ENCODE measurements at regions not wholly inside any gene's neighbourhood (a gene's known extent, or its start where the extent isn't known, plus 50 kb on each side); places are given as distances from the start of the nearest gene placed in this dataset.

DNA sequence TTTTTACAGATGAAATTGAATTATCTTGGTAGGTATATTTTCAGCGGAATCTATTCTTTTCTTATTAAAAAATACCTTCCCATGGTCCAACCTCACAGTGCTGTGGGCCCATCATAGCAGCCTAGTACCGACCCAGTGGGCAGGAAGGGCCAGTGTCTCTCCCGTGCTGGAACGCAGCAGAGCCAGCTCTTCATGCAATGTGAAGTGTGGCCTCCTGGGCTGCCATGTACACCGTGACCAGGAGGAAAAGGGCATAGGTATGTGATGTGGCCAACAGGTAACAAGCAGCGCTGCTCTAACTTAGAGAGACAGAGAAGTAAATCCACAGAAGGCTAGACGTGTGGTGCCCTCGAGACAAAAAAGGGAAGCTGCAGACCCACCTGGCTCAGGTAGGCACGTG lies 221.1 kb upstream of the SALL3 start:
- H3K4me3 ChIP-seq (ENCODE audit: low read length): no peak overlapping the region
- H3K79me2 ChIP-seq (replicated peaks; ENCODE audit: insufficient read depth, low read length): no peaks in the 10 kb centered on the region
- H3K9ac ChIP-seq (ENCODE audit: low read length): no peak overlapping the region
- no peaks in the 10 kb centered on the region for H3K36me3 ChIP-seq (ENCODE audit: insufficient read depth, low read length)
- H3K4me2 ChIP-seq (ENCODE audit: low read length): no peak overlapping the region
- no peaks in the 10 kb centered on the region for H4K20me1 ChIP-seq (ENCODE audit: insufficient read depth)
- TF ChIP-seq TAF1 (IDR thresholded peaks at IDR 0.05; ENCODE audit: low read depth): no peak
- TF ChIP-seq EZH2 (IDR thresholded peaks at IDR 0.05; ENCODE audit: borderline replicate concordance, insufficient read depth, low read length, poor library complexity, severe bottlenecking): no peak
- TF ChIP-seq, protein P1, sequence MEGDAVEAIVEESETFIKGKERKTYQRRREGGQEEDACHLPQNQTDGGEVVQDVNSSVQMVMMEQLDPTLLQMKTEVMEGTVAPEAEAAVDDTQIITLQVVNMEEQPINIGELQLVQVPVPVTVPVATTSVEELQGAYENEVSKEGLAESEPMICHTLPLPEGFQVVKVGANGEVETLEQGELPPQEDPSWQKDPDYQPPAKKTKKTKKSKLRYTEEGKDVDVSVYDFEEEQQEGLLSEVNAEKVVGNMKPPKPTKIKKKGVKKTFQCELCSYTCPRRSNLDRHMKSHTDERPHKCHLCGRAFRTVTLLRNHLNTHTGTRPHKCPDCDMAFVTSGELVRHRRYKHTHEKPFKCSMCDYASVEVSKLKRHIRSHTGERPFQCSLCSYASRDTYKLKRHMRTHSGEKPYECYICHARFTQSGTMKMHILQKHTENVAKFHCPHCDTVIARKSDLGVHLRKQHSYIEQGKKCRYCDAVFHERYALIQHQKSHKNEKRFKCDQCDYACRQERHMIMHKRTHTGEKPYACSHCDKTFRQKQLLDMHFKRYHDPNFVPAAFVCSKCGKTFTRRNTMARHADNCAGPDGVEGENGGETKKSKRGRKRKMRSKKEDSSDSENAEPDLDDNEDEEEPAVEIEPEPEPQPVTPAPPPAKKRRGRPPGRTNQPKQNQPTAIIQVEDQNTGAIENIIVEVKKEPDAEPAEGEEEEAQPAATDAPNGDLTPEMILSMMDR (IDR thresholded peaks at IDR 0.05; ENCODE audit: poor library complexity, severe bottlenecking): no peak
- TF ChIP-seq EP300 (conservative IDR thresholded peaks at IDR 0.05; ENCODE audit: poor library complexity, severe bottlenecking): no peak
- TF ChIP-seq SMC3 (conservative IDR thresholded peaks at IDR 0.05; ENCODE audit: poor library complexity): no peak
- TF ChIP-seq, protein P2, sequence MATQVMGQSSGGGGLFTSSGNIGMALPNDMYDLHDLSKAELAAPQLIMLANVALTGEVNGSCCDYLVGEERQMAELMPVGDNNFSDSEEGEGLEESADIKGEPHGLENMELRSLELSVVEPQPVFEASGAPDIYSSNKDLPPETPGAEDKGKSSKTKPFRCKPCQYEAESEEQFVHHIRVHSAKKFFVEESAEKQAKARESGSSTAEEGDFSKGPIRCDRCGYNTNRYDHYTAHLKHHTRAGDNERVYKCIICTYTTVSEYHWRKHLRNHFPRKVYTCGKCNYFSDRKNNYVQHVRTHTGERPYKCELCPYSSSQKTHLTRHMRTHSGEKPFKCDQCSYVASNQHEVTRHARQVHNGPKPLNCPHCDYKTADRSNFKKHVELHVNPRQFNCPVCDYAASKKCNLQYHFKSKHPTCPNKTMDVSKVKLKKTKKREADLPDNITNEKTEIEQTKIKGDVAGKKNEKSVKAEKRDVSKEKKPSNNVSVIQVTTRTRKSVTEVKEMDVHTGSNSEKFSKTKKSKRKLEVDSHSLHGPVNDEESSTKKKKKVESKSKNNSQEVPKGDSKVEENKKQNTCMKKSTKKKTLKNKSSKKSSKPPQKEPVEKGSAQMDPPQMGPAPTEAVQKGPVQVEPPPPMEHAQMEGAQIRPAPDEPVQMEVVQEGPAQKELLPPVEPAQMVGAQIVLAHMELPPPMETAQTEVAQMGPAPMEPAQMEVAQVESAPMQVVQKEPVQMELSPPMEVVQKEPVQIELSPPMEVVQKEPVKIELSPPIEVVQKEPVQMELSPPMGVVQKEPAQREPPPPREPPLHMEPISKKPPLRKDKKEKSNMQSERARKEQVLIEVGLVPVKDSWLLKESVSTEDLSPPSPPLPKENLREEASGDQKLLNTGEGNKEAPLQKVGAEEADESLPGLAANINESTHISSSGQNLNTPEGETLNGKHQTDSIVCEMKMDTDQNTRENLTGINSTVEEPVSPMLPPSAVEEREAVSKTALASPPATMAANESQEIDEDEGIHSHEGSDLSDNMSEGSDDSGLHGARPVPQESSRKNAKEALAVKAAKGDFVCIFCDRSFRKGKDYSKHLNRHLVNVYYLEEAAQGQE (IDR thresholded peaks at IDR 0.05; ENCODE audit: borderline replicate concordance): no peak
- no peak for TF ChIP-seq POLR2AphosphoS5 (IDR thresholded peaks at IDR 0.05)
- TF ChIP-seq RAD21 (conservative IDR thresholded peaks at IDR 0.05): no peak
- TF ChIP-seq MXI1 (conservative IDR thresholded peaks at IDR 0.05; ENCODE audit: poor library complexity, severe bottlenecking): no peak
- no peaks in the 10 kb centered on the region for H3K9me3 ChIP-seq (ENCODE audit: low read length)
- no peaks in the 10 kb centered on the region for H3K9me2 ChIP-seq (ENCODE audit: insufficient read depth, low read length)
- no peak overlapping the region for H2AFZ ChIP-seq (ENCODE audit: low read depth, low read length)
- H3F3A ChIP-seq (ENCODE audit: insufficient read depth, low read length, poor library complexity, severe bottlenecking): no peaks in the 10 kb centered on the region
- no peaks in the 10 kb centered on the region for H3K27me3 ChIP-seq (ENCODE audit: insufficient read depth, low read depth, low read length)
- H3K27ac ChIP-seq (ENCODE audit: low read length): no peak overlapping the region

DNA sequence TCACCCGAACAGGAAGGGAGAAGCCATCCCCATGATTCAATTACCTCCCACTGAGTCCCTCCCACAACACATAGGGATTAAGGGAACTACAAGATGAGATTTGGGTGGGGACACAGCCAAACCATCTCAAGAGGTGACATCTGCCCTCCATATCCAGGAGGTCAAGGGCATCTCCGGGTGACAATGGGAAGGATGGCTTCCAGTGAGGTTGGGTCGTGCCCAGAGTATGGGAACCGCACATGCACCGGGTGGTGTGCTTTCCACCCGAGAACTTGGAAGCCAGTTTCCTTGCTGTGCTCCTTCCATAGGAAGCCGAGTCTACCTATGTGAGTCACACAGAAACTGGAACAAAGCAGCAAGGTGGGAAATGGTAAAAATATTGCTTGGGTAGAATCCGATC lies 216.9 kb upstream of the SALL3 start:
- no peak overlapping the region for H3K4me2 ChIP-seq (ENCODE audit: low read length)
- H2AFZ ChIP-seq (ENCODE audit: low read depth, low read length): no peak overlapping the region
- H3K9me3 ChIP-seq (ENCODE audit: low read length): no peaks in the 10 kb centered on the region

More for the DNA sequence above, 216.9 kb upstream of the SALL3 start:
- Histone ChIP-seq H3K27ac (ENCODE audit: low read length) (no peak overlapping the region), H3K4me3 (ENCODE audit: low read length) (no peak overlapping the region), H3K27me3 (ENCODE audit: insufficient read depth, low read depth, low read length) (no peaks in the 10 kb centered on the region), H3K9ac (ENCODE audit: low read length) (no peak overlapping the region), H3K36me3 (ENCODE audit: insufficient read depth, low read length) (no peaks in the 10 kb centered on the region), H4K20me1 (ENCODE audit: insufficient read depth) (no peaks in the 10 kb centered on the region), H3K9me2 (ENCODE audit: insufficient read depth, low read length) (no peaks in the 10 kb centered on the region), H3F3A (ENCODE audit: insufficient read depth, low read length, poor library complexity, severe bottlenecking) (no peaks in the 10 kb centered on the region), H3K79me2 (replicated peaks; ENCODE audit: insufficient read depth, low read length) (no peaks in the 10 kb centered on the region)
- no peak for TF ChIP-seq TAF1 (IDR thresholded peaks at IDR 0.05; ENCODE audit: low read depth)
- no peak for TF ChIP-seq POLR2AphosphoS5 (IDR thresholded peaks at IDR 0.05)
- no peak for TF ChIP-seq EP300 (conservative IDR thresholded peaks at IDR 0.05; ENCODE audit: poor library complexity, severe bottlenecking)
- TF ChIP-seq EZH2 (IDR thresholded peaks at IDR 0.05; ENCODE audit: borderline replicate concordance, insufficient read depth, low read length, poor library complexity, severe bottlenecking): no peak
- no peak for TF ChIP-seq MXI1 (conservative IDR thresholded peaks at IDR 0.05; ENCODE audit: poor library complexity, severe bottlenecking)
- TF ChIP-seq SMC3 (conservative IDR thresholded peaks at IDR 0.05; ENCODE audit: poor library complexity): no peak
- TF ChIP-seq RAD21 (conservative IDR thresholded peaks at IDR 0.05): no peak
- TF ChIP-seq, protein P2 (IDR thresholded peaks at IDR 0.05; ENCODE audit: borderline replicate concordance): no peak
- TF ChIP-seq, protein P1 (IDR thresholded peaks at IDR 0.05; ENCODE audit: poor library complexity, severe bottlenecking): no peak
